B cell (primary cell): ENCODE measurements at regions not wholly inside any gene's neighbourhood (a gene's known extent, or its start where the extent isn't known, plus 50 kb on each side); places are given as distances from the start of the nearest gene placed in this dataset.

Experiments used
- CTCF ChIP-seq: fragments of 200-600 bp; IDR thresholded peaks from one replicate; pipeline ENCODE4 v1.8.0; 2022; ENCODE audit warnings: antibody characterized with exemption, mild to moderate bottlenecking
- EZH2 ChIP-seq: IDR thresholded peaks from 2 replicates; pipeline ENCODE4 v1.6.1; 2012; ENCODE audit warnings: borderline replicate concordance, low read depth, mild to moderate bottlenecking, moderate library complexity, low read length; ENCODE audit not compliant: insufficient read depth, poor library complexity, severe bottlenecking

GRCh38 chr3:21297304-21297703 lies 453.7 kb downstream of the ZNF385D start:
- TF ChIP-seq CTCF (no peak), EZH2 (no peak)
